Activated naive CD8-positive, alpha-beta T cell treated with anti-CD3 and anti-CD28 coated beads, Interleukin-2, amount 50 U/mL, for 24 hours (primary cell): ENCODE measurements at regions not wholly inside any gene's neighbourhood (a gene's known extent, or its start where the extent isn't known, plus 50 kb on each side); places are given as distances from the start of the nearest gene placed in this dataset.

Experiments used
- ATAC-seq: fragments of 150-1000 bp; cut with Tn5 transposase; one replicate; pipeline ENCODE4 v1.10.0; 2021
- DNase-seq: peaks from one replicate; pipeline ENCODE4 v3.0.0; 2021
- H3K27ac Mint-ChIP-seq: one replicate; pipeline ENCODE4 v1.8.0; 2021; ENCODE audit warnings: mild to moderate bottlenecking, mixed read lengths
- H3K27me3 Mint-ChIP-seq: one replicate; pipeline ENCODE4 v1.8.0; 2021; ENCODE audit warnings: mixed read lengths
- H3K36me3 Mint-ChIP-seq: one replicate; pipeline ENCODE4 v1.8.0; 2021; ENCODE audit warnings: low read depth, mixed read lengths
- H3K4me1 Mint-ChIP-seq: one replicate; pipeline ENCODE4 v1.8.0; 2021; ENCODE audit warnings: mixed read lengths
- H3K4me3 Mint-ChIP-seq: one replicate; pipeline ENCODE4 v1.8.0; 2021; ENCODE audit warnings: mild to moderate bottlenecking, moderate library complexity, mixed read lengths
- H3K9me3 Mint-ChIP-seq: one replicate; pipeline ENCODE4 v1.8.0; 2021; ENCODE audit warnings: mixed read lengths

DNA sequence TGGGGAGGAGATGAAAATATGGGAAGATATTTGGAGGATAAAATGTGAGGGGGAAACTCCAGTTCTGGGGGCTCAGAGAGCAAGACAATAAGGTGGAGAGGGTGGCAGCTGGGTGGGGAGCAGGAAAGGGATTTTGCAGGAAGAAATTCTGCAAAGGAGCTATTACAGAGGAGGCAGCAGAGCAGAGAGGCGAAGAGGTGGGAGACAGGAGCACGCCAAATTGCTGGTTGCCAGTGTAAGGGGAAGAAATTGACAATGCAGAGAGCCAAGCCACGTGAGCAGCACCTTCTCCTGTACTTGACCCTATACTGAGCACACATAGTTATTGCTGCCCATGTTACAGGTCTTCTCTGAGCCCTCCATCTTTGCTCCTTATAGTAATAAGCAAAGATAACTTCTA, 190.3 kb upstream of the ONECUT1 start:
- Mint-ChIP-seq H3K4me1 (no peaks in the 10 kb centered on the region), H3K27ac (no peak overlapping the region), H3K9me3 (no peaks in the 10 kb centered on the region), H3K4me3 (no peak overlapping the region), H3K36me3 (no peaks in the 10 kb centered on the region), H3K27me3 (no peaks in the 10 kb centered on the region)
- ATAC-seq = no peak
- no peak for DNase-seq

DNA sequence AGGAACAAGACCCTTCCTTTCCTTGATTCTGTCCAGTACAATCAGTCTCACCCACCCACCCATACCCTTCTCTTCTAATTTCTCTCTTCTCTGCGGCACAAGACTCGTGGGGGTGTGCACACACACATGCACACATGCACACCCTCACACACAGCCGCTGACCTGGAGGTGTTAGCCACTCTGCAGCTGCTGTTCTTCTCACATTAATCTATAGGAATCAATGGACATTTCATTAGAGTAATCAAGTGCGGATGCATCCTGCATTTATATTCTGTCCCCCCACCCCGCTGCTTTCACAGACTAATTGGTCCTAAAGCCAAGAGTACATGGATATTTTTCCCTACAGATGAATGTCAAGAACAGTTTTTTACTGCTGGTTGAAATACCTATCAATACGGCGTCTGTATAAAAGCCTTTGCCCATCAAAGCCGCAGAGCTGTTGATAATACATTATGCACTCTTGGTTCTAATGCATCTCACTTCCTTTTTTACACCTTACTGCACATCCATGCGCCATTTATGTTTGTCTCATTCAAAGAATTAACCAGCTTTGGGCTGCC, 186.5 kb upstream of the ONECUT1 start:
- no peaks in the 10 kb centered on the region for H3K9me3 Mint-ChIP-seq
- no peaks in the 10 kb centered on the region for H3K27me3 Mint-ChIP-seq
- DNase-seq = no peak
- H3K4me3 Mint-ChIP-seq = no peak overlapping the region
- H3K27ac Mint-ChIP-seq = no peak overlapping the region
- no peaks in the 10 kb centered on the region for H3K4me1 Mint-ChIP-seq
- no peaks in the 10 kb centered on the region for H3K36me3 Mint-ChIP-seq
- no peak for ATAC-seq

DNA sequence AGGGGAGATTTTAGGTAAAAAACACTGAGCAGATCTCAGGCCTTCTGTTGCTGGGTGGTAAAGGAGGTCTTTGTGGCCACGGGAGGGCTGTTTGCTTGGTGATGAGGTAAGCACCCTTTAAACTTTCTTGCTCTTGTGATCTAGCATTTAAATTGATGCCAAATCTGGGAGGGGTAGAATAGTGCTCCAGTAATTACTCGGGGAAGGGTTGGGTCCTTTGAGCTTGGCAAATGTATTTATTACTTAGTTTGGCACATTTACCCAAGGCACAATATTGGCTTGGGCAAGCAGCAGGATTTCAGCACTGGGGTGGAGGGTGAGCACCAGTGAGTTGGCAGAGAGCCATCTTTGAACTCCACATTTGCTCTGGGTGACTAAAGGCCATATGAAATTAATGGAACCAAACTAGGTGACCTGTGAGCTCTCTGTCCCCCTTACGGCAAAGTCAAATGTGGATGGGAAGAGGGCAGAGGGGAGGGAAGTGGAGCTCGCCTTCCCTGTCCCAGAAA, 185.9 kb upstream of the ONECUT1 start:
- H3K27me3 Mint-ChIP-seq = no peaks in the 10 kb centered on the region
- no peak for DNase-seq
- no peaks in the 10 kb centered on the region for H3K9me3 Mint-ChIP-seq
- H3K4me3 Mint-ChIP-seq = no peak overlapping the region
- no peak overlapping the region for H3K27ac Mint-ChIP-seq
- H3K36me3 Mint-ChIP-seq = no peaks in the 10 kb centered on the region
- no peaks in the 10 kb centered on the region for H3K4me1 Mint-ChIP-seq
- no peak for ATAC-seq

DNA sequence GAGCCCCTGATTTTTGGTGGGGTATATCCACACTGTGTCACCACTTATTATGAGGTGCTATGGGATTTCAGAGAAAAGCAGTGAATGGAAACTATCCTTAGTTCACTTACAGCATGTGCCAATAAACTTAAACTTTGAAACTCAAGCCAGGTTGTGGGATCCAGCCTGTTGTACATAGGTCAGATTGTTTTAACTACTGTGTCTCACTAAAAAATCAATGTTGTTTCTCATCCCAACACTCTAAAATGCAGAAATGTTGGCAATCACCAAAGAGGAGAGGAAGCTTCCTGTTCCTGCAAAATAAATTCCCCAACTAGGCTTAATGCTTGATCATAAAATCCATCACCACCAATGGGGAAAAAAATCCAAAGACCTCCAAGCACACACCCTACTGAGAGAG, 173.7 kb upstream of the ONECUT1 start:
- Mint-ChIP-seq H3K36me3 (no peaks in the 10 kb centered on the region), H3K4me3 (no peak overlapping the region), H3K27ac (no peak overlapping the region), H3K27me3 (peaks cover 2% of the 10 kb centered on the region), H3K9me3 (peaks cover 5% of the 10 kb centered on the region), H3K4me1 (no peaks in the 10 kb centered on the region)
- DNase-seq (no peak), ATAC-seq (no peak)

DNA sequence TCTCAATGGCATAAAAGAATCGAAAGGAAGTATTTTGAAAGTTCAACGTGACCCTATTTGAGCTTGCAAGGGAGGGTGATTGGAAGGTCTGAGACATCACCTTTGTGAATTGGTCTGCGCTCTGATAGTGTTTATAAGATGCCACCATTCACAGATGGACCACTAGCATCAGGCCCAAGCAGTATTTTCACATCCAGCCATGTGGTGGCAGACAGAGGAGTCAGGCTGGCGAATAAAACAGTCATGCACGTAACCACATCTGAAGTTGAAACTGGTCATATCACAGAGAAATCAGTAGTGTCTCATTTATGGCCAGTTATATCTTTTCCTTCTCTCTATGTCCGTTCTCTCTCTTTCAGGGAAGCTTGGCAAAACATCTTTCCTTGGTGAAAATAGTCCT, 170.1 kb upstream of the ONECUT1 start:
- ATAC-seq (no peak), DNase-seq (no peak)
- H3K9me3 Mint-ChIP-seq = peaks cover 5% of the 10 kb centered on the region
- H3K27ac Mint-ChIP-seq = no peak overlapping the region
- no peaks in the 10 kb centered on the region for H3K27me3 Mint-ChIP-seq
- H3K36me3 Mint-ChIP-seq = no peaks in the 10 kb centered on the region
- H3K4me1 Mint-ChIP-seq = no peaks in the 10 kb centered on the region
- no peak overlapping the region for H3K4me3 Mint-ChIP-seq

DNA sequence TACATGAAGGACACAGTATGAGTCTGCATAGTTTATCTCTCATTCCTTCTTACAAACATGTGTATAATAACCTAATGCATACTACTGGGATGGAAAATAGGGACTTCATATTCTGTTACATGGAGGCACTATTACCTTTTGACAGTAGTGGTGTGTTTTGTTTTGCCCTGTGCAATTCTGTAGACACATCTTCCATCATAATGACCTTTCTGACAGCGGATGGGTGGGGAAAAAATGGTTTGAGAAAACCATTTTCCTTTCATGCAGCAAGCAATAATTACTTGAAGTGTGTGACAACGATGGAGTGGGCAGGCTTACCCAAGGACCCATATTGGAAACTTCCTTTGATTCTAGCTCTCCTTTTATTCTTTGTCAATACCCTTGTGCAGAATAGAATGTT, 153.6 kb upstream of the ONECUT1 start:
- peaks cover 5% of the 10 kb centered on the region for H3K9me3 Mint-ChIP-seq
- ATAC-seq (no peak), DNase-seq (no peak)
- no peak overlapping the region for H3K4me3 Mint-ChIP-seq
- no peaks in the 10 kb centered on the region for H3K27me3 Mint-ChIP-seq
- H3K4me1 Mint-ChIP-seq = no peaks in the 10 kb centered on the region
- H3K27ac Mint-ChIP-seq = no peak overlapping the region
- H3K36me3 Mint-ChIP-seq = no peaks in the 10 kb centered on the region

DNA sequence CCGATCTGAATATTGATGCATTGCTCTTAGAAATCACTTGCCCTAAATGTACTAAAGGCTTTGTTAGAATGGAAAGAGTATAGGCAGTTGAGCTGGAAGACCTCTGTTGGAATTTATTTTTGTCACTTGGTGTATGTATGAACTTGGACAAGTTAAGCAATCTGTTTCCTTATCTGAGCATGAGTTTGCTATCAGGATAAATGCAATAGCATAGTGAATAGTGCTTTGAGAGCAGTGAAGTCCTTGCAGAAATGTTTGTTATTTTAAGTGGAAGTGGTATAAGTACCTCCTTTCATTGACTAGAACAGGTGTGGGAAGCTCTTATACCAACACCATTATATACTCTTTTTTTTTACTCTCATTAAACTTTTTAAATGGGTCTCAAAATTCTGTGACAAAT, 146.4 kb upstream of the ONECUT1 start:
- H3K36me3 Mint-ChIP-seq = no peaks in the 10 kb centered on the region
- DNase-seq = no peak
- ATAC-seq = no peak
- H3K27ac Mint-ChIP-seq = no peak overlapping the region
- H3K9me3 Mint-ChIP-seq = no peaks in the 10 kb centered on the region
- H3K4me3 Mint-ChIP-seq = no peak overlapping the region
- H3K27me3 Mint-ChIP-seq = peaks cover 5% of the 10 kb centered on the region
- H3K4me1 Mint-ChIP-seq = no peaks in the 10 kb centered on the region

DNA sequence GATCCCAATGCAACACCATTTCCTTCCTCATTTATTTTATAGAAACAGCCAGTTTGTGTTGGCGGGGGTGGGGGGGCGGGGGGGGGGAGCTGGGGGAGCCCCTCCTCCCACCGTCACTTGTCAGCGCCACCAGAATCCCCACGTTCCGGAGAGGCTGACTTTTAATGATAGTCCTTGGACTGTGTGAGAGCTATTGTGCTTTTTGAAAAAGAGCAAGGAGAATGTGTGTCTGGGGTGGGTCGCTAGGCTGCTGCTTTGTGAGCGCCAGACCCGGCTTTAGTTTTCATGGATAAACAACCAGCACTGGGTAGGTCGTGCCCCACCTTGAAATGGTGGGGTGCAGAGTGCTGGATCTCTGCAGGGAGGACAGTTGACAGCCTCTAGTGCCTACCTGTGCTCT, 135.0 kb upstream of the ONECUT1 start:
- ATAC-seq = no peak
- Mint-ChIP-seq H3K27me3 (peaks cover 3% of the 10 kb centered on the region), H3K4me3 (no peak overlapping the region), H3K9me3 (peaks cover 6% of the 10 kb centered on the region), H3K36me3 (no peaks in the 10 kb centered on the region), H3K27ac (no peak overlapping the region), H3K4me1 (no peaks in the 10 kb centered on the region)
- DNase-seq = no peak

DNA sequence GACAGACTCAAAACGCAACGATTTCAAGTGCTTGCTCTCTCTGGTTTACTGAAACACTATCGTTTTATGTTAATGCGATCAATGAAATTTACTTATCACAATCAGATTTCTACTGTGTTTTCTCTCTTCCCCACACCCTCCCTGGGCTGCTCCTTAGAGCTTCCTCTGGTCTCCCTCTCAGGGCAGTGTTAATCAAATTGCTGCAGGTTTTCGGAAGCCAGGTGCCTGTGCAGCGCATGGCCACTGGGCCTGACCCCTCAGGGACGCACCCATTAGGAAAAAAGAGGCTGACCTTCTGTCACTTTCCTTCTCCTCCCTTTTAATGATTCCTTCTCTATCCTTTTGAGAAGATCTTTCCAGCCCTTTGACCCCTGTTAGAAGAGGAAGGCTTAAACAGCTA, 134.5 kb upstream of the ONECUT1 start:
- H3K27me3 Mint-ChIP-seq = peaks cover 3% of the 10 kb centered on the region
- no peak overlapping the region for H3K27ac Mint-ChIP-seq
- no peak for DNase-seq
- ATAC-seq = no peak
- no peaks in the 10 kb centered on the region for H3K4me1 Mint-ChIP-seq
- H3K4me3 Mint-ChIP-seq = no peak overlapping the region
- peaks cover 6% of the 10 kb centered on the region for H3K9me3 Mint-ChIP-seq
- no peaks in the 10 kb centered on the region for H3K36me3 Mint-ChIP-seq

DNA sequence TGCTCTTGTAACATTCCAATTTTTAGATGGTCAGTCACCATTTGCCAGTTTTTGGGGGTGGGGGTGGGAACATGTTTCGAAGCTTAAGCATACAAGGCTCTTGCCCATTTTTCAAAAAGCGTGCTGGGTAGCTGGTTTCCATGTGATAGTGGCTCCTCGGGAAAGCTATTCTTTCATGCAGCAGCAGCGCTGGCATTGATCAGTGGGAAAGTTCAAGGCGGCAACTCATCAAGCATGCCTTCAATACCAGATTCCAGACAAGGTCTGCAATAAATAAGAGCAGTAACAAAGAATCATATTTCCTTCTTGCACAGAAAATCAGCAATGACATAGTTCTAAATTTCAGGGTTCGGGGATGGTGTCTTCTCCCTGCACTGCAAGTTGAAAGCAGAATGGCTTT, 133.5 kb upstream of the ONECUT1 start:
- Mint-ChIP-seq H3K4me1 (no peaks in the 10 kb centered on the region), H3K9me3 (peaks cover 6% of the 10 kb centered on the region), H3K36me3 (no peaks in the 10 kb centered on the region), H3K27me3 (peaks cover 3% of the 10 kb centered on the region), H3K4me3 (no peak overlapping the region), H3K27ac (no peak overlapping the region)
- no peak for ATAC-seq
- no peak for DNase-seq

DNA sequence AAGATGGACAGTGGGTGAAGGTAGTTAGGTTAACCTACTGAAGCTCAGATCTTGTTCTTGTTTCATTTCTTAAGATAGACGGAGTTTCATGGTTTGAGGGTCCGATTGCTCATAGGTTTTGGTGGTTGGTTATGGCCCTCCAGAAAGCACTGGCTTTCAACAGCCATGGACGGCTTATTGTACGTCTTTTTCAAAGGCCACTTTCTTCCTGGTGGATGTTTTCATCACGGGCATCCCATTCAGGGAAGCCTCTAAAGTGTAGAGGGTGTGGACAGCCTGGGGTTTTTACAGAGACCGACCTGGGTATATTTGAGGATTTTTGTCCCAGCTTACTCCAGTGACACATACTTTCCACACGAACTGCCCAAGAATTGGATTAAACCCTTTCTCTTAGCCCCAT, 132.7 kb upstream of the ONECUT1 start:
- Mint-ChIP-seq H3K4me3 (no peak overlapping the region), H3K27ac (no peak overlapping the region), H3K4me1 (no peaks in the 10 kb centered on the region), H3K36me3 (no peaks in the 10 kb centered on the region), H3K27me3 (peaks cover 3% of the 10 kb centered on the region), H3K9me3 (peaks cover 6% of the 10 kb centered on the region)
- DNase-seq (no peak), ATAC-seq (no peak)

DNA sequence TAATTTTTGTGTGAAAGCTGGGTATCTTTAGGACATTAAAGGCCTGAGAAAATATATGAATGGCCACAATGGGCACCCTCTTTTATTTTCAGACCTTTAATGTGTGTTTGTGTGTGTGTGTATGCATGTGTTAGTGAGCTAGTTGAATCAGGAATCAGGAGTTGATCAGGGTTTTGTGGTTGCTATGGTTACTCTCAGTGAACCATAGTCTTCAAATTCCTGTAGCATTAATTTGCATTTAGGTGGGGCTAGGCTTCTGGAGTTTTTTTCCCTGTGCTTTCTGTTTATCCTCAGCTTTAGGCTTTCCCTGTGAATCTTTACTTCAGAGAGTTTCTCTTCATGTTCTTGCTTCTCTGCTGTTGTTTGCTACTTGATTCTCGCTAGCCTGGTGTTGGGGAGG, 122.0 kb upstream of the ONECUT1 start:
- Mint-ChIP-seq H3K4me3 (no peak overlapping the region), H3K4me1 (no peaks in the 10 kb centered on the region), H3K27ac (no peak overlapping the region), H3K27me3 (peaks cover 7% of the 10 kb centered on the region), H3K9me3 (no peaks in the 10 kb centered on the region), H3K36me3 (no peaks in the 10 kb centered on the region)
- DNase-seq (no peak), ATAC-seq (no peak)

DNA sequence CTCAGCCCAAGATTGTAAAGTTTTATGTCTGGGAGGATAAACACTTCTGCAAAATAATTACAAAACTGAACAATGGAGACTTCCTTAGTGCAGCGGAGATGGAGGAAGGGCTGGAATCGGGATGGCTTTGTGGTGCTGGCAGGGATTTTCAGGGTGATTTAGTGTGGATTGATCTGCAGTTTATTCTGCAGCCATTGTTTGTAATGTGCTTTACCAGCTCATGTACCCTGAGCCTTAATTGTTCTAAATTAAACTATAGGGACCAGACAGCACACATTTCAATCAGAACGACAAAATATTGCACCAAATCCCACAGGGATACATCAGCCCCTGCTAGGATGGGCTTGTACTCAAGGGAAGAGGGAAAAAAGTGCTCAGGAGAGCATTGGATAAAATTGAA, 103.2 kb upstream of the ONECUT1 start:
- ATAC-seq (no peak), DNase-seq (no peak)
- Mint-ChIP-seq H3K27ac (no peak overlapping the region), H3K27me3 (peaks cover 11% of the 10 kb centered on the region), H3K4me1 (no peaks in the 10 kb centered on the region), H3K9me3 (no peaks in the 10 kb centered on the region), H3K4me3 (no peak overlapping the region), H3K36me3 (no peaks in the 10 kb centered on the region)

DNA sequence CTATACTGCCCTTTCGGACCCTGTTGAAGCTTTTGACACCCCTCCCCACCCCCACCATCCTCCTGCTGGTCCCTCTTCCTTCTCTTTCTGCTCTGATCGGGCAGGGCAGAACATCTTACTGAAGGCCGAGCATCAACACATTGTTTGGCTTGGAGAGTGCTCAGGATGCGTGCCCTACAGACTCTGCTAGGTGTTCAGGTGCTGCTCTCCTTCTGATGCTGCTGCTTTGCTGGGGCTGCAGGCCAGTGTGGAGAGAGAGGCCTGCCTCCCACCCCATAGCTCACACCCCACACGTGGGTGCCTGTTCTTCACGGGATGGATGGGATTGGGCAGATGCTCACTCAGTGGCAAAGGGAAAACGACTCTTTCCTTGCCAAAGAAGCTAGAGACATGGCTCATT, 89.8 kb upstream of the ONECUT1 start:
- no peaks in the 10 kb centered on the region for H3K4me1 Mint-ChIP-seq
- DNase-seq (no peak), ATAC-seq (no peak)
- H3K36me3 Mint-ChIP-seq = no peaks in the 10 kb centered on the region
- no peak overlapping the region for H3K4me3 Mint-ChIP-seq
- no peaks in the 10 kb centered on the region for H3K9me3 Mint-ChIP-seq
- peaks cover 3% of the 10 kb centered on the region for H3K27me3 Mint-ChIP-seq
- H3K27ac Mint-ChIP-seq = no peak overlapping the region

DNA sequence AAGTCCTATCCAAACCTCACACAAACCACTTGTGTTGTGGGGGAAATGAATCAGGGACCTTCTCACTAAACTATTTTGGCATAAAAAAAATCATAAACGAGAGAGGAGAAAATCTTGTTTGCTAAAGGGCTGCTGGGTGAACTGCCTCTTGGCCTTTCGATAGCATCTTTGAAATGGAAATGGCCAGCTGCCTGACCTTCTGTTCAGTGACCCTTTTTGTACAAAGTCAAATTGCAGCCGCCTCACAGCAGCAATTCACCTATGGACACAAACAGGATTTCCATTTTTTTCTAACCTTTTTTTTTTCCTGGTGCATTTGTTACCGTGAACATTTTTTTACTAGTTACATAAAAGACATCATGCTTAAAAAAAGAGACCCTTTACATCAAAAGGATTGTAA, 89.0 kb upstream of the ONECUT1 start:
- DNase-seq (no peak), ATAC-seq (no peak)
- H3K27me3 Mint-ChIP-seq = peaks cover 5% of the 10 kb centered on the region
- no peak overlapping the region for H3K4me3 Mint-ChIP-seq
- no peaks in the 10 kb centered on the region for H3K9me3 Mint-ChIP-seq
- no peaks in the 10 kb centered on the region for H3K4me1 Mint-ChIP-seq
- H3K27ac Mint-ChIP-seq = no peak overlapping the region
- no peaks in the 10 kb centered on the region for H3K36me3 Mint-ChIP-seq

DNA sequence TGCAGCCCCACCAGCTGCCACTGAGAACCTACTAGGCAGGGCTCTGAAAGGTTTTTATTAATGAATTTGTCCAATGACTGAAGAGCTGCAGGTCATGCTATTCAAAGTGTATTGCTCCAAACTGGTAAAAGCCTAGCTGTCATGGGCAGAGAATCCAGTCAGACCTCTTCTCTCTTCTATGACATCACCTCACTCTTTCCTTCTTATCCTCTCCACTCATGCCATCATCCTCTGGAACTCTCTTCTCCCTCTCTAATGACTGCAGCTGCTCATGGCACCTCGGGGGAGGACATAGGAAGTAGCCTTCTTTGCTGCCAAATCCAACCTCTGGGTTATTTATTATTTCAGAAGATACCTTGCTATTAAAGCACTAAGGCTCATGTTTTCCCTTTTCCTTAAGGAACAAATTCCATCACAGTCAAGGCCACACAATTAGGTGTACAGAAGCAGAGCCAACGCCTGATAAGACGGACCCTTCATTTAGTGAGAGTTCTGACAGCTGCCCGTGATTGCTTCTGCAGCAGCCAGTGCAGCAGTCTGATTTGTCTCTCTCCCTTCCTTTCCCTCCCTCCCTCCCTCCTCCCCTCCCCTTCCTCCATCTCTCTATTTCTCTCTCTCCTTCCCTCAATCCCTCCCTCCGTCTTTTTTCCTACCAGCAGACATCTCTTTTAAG, 87.0 kb upstream of the ONECUT1 start:
- DNase-seq (no peak), ATAC-seq (no peak)
- Mint-ChIP-seq H3K4me1 (no peaks in the 10 kb centered on the region), H3K27ac (no peak overlapping the region), H3K36me3 (no peaks in the 10 kb centered on the region), H3K27me3 (peaks cover 8% of the 10 kb centered on the region), H3K9me3 (no peaks in the 10 kb centered on the region), H3K4me3 (no peak overlapping the region)
